Endodermal cell (in vitro differentiated cells): ENCODE measurements at regions not wholly inside any gene's neighbourhood (a gene's known extent, or its start where the extent isn't known, plus 50 kb on each side); places are given as distances from the start of the nearest gene placed in this dataset.
"Not testable (repeated sequence)": the region's sequence is repeated elsewhere in the genome, so short reads cannot be mapped to it uniquely, and the experiment has no call there.

Experiments used
- DNase-seq: peaks from one replicate; pipeline ENCODE4 v3.0.0-alpha.2; 2017
- H3K27ac ChIP-seq: 2 replicates; pipeline ENCODE4 v1.5.1; 2013; ENCODE audit warnings: mild to moderate bottlenecking, low read depth, low read length, moderate library complexity
- H3K27me3 ChIP-seq: 2 replicates; pipeline ENCODE4 v1.6.1; 2013; ENCODE audit warnings: mild to moderate bottlenecking, low read length, moderate library complexity; ENCODE audit not compliant: insufficient read depth, control insufficient read depth, poor library complexity, severe bottlenecking
- H3K36me3 ChIP-seq: 2 replicates; pipeline ENCODE4 v1.7.0; 2013; ENCODE audit warnings: mild to moderate bottlenecking, low read length, moderate library complexity; ENCODE audit not compliant: control insufficient read depth, insufficient read depth
- H3K4me1 ChIP-seq: one replicate; pipeline ENCODE4 v1.7.0; 2013; ENCODE audit warnings: low read length; ENCODE audit not compliant: control insufficient read depth, insufficient read depth
- H3K4me3 ChIP-seq: 2 replicates; pipeline ENCODE4 v1.5.1; 2013; ENCODE audit warnings: mild to moderate bottlenecking, low read length, moderate library complexity
- H3K9ac ChIP-seq: 2 replicates; pipeline ENCODE4 v1.6.1; 2013; ENCODE audit warnings: mild to moderate bottlenecking, low read length, moderate library complexity; ENCODE audit not compliant: poor library complexity, severe bottlenecking; ENCODE audit errors: extremely low read depth
- H3K9me3 ChIP-seq: 2 replicates; pipeline ENCODE4 v1.6.1; 2013; ENCODE audit warnings: mild to moderate bottlenecking, low read length, moderate library complexity; ENCODE audit not compliant: control insufficient read depth
- H3K27ac Mint-ChIP-seq: 2 replicates; pipeline ENCODE4 v1.8.0; 2020; ENCODE audit warnings: mixed read lengths
- H3K27me3 Mint-ChIP-seq: 2 replicates; pipeline ENCODE4 v1.8.0; 2021; ENCODE audit warnings: mild to moderate bottlenecking, mixed read lengths; ENCODE audit not compliant: insufficient read depth
- H3K36me3 Mint-ChIP-seq: 2 replicates; pipeline ENCODE4 v1.8.0; 2020; ENCODE audit warnings: low read depth, mixed read lengths
- H3K4me1 Mint-ChIP-seq: 2 replicates; pipeline ENCODE4 v1.8.0; 2020; ENCODE audit warnings: mixed read lengths
- H3K4me3 Mint-ChIP-seq: 2 replicates; pipeline ENCODE4 v1.8.0; 2020; ENCODE audit warnings: mild to moderate bottlenecking, moderate library complexity, mixed read lengths
- H3K9me3 Mint-ChIP-seq: 2 replicates; pipeline ENCODE4 v1.8.0; 2020; ENCODE audit warnings: mild to moderate bottlenecking, mixed read lengths
- CTCF ChIP-seq: fragments of 200-600 bp; sonication (generic); conservative IDR thresholded peaks from 2 replicates; pipeline ENCODE4 v1.5.0; 2021; ENCODE audit warnings: antibody characterized with exemption, mild to moderate bottlenecking
- WGBS, 2 experiments: methylation state at CpG; one replicate each; pipeline versions ENCODE4 v1.1.5 to v1.1.7; 2013; ENCODE audit warnings: missing lambda C conversion rate in 2 of 2, mixed read lengths in 1 of 2; ENCODE audit not compliant: insufficient coverage in 1 of 2, insufficient read length in 1 of 2; 5-methylcytosine and 5-hydroxymethylcytosine counted together

GRCh38 chr10:45514291-45515270 is 140.6 kb downstream of the ALOX5 start:
- H3K36me3 Mint-ChIP-seq, result peaks cover 3% of the 10 kb centered on the region
- DNase-seq, result no peak
- H3K27me3 Mint-ChIP-seq, result no peaks in the 10 kb centered on the region
- no peak for TF ChIP-seq CTCF
- H3K4me3 ChIP-seq, result no peak overlapping the region
- H3K9me3 Mint-ChIP-seq, result peaks cover 16% of the 10 kb centered on the region
- H3K27me3 ChIP-seq, result no peaks in the 10 kb centered on the region
- no peak overlapping the region for H3K27ac Mint-ChIP-seq
- no peak overlapping the region for H3K4me3 Mint-ChIP-seq
- H3K36me3 ChIP-seq, result no peaks in the 10 kb centered on the region
- no peak overlapping the region for H3K27ac ChIP-seq
- no peak overlapping the region for H3K9ac ChIP-seq
- no peaks in the 10 kb centered on the region for H3K9me3 ChIP-seq
- WGBS, 2 experiments, result 90 to 93% methylated on average over 9 to 12 of the region's 12 CpGs
- no peaks in the 10 kb centered on the region for H3K4me1 ChIP-seq
- peaks cover 12% of the 10 kb centered on the region for H3K4me1 Mint-ChIP-seq

- Histone ChIP-seq H3K27ac (no peak overlapping the region), H3K36me3 (no peaks in the 10 kb centered on the region), H3K27me3 (no peaks in the 10 kb centered on the region), H3K9ac (no peak overlapping the region), H3K4me1 (no peaks in the 10 kb centered on the region), H3K9me3 (no peaks in the 10 kb centered on the region), H3K4me3 (no peak overlapping the region)
- no peak overlapping the region for H3K4me3 Mint-ChIP-seq
- TF ChIP-seq CTCF, result no peak
- H3K27me3 Mint-ChIP-seq, result no peaks in the 10 kb centered on the region
- 83 to 93% methylated on average over 2 to 3 of the region's 3 CpGs for WGBS, 2 experiments
- peaks cover 3% of the 10 kb centered on the region for H3K36me3 Mint-ChIP-seq
- peaks cover 16% of the 10 kb centered on the region for H3K9me3 Mint-ChIP-seq
- peaks cover 12% of the 10 kb centered on the region for H3K4me1 Mint-ChIP-seq
- H3K27ac Mint-ChIP-seq, result no peak overlapping the region
- DNase-seq, result no peak
Measured at GRCh38 chr10:45513551-45513950, 139.5 kb downstream of the ALOX5 start.

- not testable (repeated sequence) for H3K27ac ChIP-seq, H3K36me3 ChIP-seq, H3K4me3 ChIP-seq, H3K9ac ChIP-seq, H3K27ac Mint-ChIP-seq, DNase-seq, H3K4me3 Mint-ChIP-seq, H3K27me3 Mint-ChIP-seq, H3K36me3 Mint-ChIP-seq, H3K4me1 ChIP-seq, H3K27me3 ChIP-seq, H3K9me3 ChIP-seq
- 96 to 98% methylated on average over 5 to 30 of the region's 37 CpGs for WGBS, 2 experiments
- Mint-ChIP-seq H3K4me1 (peaks cover 16% of the 10 kb centered on the region), H3K9me3 (peaks cover 16% of the 10 kb centered on the region)
Measured at GRCh38 chr10:45511926-45512325, 137.9 kb downstream of the ALOX5 start.
